HG02759 (cell line): ENCODE measurements at regions not wholly inside any gene's neighbourhood (a gene's known extent, or its start where the extent isn't known, plus 50 kb on each side); places are given as distances from the start of the nearest gene placed in this dataset.
A peak's percentile ranks its signal among the peaks of the same experiment; 100 is the strongest.

Experiments used
- ATAC-seq: cut with Tn5 transposase; IDR thresholded peaks from one replicate; pipeline ENCODE4 v1.9.1; 2021; ENCODE audit warnings: mild to moderate bottlenecking, moderate library complexity; ENCODE audit not compliant: unreplicated experiment

DNA sequence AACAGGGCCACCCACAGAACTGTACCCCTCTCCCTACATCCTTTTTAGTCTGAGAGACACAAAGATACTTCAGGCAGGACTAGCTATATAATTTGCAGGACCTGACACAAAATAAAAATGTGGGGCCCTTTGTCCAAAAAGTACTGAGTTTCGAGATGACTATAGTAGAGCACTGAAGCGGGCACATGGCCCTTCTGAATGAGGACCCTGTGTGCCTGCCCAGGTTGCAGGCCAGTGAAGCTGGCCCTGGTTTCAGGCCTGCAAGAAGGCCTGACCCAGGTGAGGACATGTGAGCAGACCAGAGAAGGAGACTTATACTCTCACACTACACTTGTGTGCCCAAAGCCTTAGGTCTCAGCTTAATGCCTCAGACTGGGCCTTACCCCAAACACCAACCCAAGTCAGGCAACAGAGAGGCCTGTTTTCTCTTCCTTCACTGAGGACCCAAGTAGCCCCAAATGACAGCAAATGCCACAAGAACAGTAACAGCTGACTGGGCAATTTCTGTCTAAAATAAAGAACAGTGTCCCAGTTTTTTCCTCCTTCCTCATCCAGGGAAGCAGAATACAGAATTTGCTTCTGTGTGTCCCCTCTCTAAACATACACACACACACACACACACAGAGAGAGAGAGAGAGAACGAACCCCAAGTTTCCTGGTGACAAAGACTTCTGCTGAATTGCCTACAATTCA is 100.9 kb upstream of the ARHGEF3 start:
- peak; percentile 47 for ATAC-seq

DNA sequence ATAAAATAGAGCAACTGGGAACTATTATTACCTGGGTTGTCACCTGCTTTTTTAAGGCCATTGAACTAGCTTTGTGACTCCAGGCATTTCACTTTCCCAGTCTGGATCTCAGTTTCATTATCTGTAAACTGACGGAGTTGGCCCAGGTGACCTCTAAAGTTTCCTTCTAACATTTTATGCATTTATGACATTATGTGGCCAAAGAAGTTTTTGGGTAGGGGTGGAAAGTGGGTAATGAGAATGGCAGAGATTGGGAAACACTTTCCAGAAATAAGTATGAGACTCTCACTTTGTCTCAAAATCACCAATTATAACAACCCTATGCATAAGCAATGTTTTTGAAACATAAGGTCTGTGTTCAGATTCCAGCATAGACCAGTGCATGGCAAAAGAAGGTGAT is 99.1 kb upstream of the ARHGEF3 start:
- ATAC-seq = no peak

DNA sequence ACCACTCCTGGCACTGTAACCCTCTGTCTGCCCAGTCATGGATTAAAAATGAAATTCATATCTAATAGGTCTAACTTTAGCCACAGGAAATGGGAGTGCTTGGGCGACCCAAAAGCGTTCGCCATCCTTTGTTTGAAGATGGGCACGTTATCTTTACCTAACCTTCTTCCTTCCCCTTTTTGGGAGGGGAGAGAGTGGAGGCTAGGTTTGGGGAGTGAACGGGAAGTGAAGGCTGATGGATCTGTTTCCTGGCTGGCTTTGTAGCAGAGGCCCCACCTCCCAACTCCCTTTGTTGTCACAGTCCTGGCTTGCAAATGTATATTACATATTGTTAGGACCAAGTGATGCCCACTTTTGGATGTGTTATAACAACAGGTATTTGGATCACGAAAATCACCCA is 98.1 kb upstream of the ARHGEF3 start:
- no peak for ATAC-seq

DNA sequence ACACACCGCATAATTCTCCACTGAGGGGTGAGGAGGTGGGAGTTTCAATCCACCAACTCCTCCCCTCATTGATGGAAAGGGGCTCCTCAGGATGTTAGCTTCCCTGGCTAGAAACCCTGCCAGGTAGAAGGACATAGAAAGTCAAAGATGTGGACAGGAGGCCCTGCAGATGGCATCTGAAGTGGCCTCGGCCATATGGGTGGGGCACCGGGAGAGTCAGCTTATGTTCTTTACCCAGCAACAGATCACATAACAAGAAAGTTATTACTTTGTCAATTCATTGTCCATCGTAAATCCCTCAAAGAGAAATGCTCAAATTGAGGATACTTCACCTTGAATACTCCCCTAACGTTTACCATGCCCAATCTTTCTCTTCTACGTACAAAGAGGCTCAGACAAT is 97.3 kb upstream of the ARHGEF3 start:
- no peak for ATAC-seq

DNA sequence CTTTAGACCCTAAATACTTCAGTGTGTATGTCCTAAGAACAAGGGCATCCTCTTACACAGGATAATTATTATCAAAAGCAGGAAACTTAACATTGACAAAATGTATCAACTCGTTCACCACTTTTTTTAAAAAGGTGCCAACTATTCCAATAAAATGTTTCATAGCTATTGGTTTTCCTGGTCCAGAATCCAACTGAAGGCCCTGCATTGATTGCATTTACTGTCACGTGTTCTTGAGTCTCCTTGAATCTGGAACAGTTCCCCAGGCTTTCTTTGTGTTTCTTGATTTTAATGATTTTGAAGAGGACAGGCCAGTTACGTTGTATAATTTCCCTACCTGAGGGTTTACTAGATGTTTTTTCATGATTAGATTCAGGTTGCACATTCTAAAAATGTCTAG is 94.6 kb upstream of the ARHGEF3 start:
- no peak for ATAC-seq

DNA sequence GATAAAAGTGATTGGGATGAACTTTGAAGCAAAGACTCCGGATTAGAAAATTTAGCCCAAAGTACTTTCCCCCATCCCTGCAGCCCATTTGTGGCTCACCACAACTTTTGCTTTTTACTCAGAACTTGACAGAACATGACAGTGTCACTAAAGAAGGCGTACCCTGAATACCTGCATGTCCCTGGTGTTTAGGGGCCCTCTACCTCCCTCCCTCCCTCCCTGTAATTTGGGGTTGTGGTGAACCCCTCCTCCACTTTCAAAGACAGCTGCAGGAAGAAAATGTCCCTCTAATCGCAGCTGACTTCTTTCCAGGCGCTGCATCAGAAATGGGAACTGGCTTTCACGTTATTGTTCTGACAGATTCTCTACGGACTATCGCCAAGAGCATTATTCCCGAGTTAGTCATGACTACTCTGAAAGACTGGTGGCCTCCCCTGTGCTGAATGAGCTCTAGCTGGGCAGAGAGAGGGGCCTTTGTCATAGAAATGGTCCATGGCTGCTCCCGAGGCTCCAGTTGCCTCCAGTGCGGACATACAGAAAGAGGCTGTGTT is 93.2 kb upstream of the ARHGEF3 start:
- peak; percentile 78 for ATAC-seq

- no peak for ATAC-seq
These were observed 88.8 kb upstream of the ARHGEF3 start for GRCh38 chr3:56890448-56891091.

DNA sequence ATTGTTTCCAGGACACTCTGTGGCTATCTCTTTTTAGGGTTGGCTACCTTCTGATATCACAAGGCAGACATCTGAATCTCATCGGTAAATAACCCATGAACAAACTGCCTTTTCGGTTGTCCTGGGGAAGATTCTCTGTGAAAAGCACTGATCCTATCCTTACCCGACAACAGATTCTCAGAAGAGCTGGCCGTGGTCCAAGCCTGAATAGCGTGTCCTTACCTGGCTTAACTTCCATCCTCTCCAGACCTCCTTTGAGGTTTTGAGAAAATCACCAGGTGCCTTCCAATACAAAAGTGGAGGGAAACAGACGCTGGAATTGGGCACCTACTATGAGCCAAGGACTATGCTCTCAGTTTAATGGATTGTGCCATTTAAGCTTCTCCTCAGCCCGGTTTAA is 87.4 kb upstream of the ARHGEF3 start:
- no peak for ATAC-seq

- ATAC-seq = no peak
These were observed 85.8 kb upstream of the ARHGEF3 start for GRCh38 chr3:56887402-56888025.

DNA sequence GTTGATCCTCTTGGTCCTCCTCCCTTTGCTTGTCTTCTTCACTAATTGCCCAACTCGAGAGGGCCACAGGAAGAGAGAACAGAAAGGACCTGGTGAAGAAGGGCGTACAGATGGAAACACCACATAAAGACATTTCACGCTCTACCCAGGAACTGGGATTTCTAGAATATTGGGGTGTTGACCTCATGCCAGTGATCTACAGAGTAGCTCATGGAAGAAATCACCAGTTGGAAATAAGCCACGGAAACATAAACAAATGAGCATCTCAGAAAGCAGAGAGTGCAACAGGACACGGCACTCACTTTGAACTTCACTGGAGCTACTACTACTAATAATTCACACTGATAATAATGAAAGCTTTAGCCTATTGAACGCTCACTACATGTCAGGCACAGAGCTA is 84.6 kb upstream of the ARHGEF3 start:
- no peak for ATAC-seq

GRCh38 chr3:56885879-56886278 is 84.1 kb upstream of the ARHGEF3 start:
- ATAC-seq = no peak

GRCh38 chr3:56885453-56885852 is 83.7 kb upstream of the ARHGEF3 start:
- no peak for ATAC-seq

- no peak for ATAC-seq
These were observed 82.6 kb upstream of the ARHGEF3 start for GRCh38 chr3:56884387-56884786.

DNA sequence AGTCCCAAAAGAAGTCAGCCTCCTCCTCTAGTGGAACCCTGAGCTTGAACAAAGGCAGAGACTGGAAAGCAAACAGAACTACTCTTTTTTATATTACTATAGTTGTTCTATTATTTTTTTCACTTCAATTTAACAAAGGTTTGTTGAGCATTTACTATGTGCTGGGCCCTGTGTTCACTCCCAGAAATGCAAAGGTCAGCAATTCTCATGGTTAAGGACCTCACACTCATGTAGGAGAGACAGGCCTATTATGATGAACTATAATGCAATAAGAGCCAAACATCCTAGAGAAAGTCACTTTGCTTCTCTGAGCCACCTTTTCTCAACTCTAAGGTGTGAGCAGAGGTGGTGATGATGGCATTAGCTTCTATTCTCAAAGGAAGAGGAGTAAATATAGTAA is 82.1 kb upstream of the ARHGEF3 start:
- ATAC-seq = no peak

- no peak for ATAC-seq
These were observed 81.1 kb upstream of the ARHGEF3 start for GRCh38 chr3:56882896-56883295.

DNA sequence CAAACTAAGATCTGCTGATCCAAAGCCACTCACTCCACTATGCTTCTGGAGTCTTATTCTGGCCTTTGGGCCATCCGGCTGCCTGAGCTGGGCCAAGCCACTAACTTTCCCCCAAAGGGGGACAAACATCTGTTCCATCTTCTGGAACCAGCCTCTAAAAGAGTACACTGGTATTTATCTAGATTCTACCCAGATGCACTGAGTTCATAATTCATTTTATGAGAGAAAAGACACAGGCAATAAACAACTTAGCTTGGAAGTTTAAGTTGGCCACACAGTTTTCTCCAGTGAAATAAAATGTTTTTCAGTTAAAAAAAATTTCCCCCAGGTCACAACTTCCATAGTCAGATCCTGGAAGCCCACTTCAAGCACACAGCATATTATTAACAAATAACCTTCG is 80.1 kb upstream of the ARHGEF3 start:
- ATAC-seq = no peak

- no peak for ATAC-seq
These were observed 79.2 kb upstream of the ARHGEF3 start for GRCh38 chr3:56880720-56881575.

DNA sequence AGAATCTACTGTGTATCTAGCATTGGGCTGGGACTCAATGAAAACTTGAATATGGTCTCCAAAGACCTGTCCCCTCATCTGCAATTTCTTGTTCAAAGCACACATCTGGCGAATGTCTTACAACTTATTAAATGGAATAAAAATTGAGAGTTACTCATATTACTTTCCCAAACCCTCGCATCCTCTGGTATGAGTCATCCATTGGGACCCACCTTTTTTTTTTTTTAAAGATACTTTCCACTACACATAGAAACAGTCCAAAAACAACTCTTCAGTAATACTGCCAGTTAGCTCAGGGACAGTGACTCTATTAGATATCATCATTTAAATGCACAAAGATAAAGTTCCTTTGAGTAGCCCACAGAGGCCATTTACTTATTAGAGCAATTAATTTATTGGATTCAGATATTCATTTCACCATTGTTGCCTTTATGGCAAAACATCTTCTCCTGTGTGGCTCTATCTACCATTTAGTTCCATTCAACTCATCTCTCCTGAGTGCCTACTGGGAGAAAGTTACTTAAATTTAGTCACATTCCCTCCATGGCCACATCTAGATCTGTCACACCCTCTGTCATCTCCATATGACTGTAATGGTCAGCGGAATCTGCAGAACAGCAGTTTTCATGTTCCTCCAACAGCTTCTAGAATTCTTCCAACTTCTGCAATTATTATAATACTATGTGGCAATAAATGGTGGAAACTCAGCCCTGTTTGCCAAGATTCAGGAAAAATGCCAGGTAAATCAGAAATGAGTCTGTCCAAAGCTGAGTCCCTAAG is 77.9 kb upstream of the ARHGEF3 start:
- no peak for ATAC-seq

- no peak for ATAC-seq
These were observed 76.3 kb upstream of the ARHGEF3 start for GRCh38 chr3:56878074-56878473.

- no peak for ATAC-seq
These were observed 75.2 kb upstream of the ARHGEF3 start for GRCh38 chr3:56876916-56877315.
